OCI-LY7 (cell line): ENCODE measurements at regions not wholly inside any gene's neighbourhood (a gene's known extent, or its start where the extent isn't known, plus 50 kb on each side); places are given as distances from the start of the nearest gene placed in this dataset.

Experiments used
- BruUV-seq: library from RNA; stranded (reverse); fragments of 400-500 nt; replicated peaks from 2 replicates; lab custom pipeline; 2021; lab: Mats Ljungman, UMichigan
- CTCF ChIA-PET: fragments of 300-600 bp; sonication (Branson Sonifier 250); formaldehyde crosslinking; loops from one replicate; lab custom pipeline; 2022; ENCODE audit warnings: antibody characterized with exemption; ENCODE audit not compliant: unreplicated experiment; lab: Charles Lee
- POLR2A ChIA-PET: fragments of 300-600 bp; sonication (Branson Sonifier 250); formaldehyde crosslinking; loops from one replicate; lab custom pipeline; 2022; ENCODE audit warnings: antibody characterized with exemption; lab: Charles Lee
- DNase-seq: peaks from one replicate; pipeline ENCODE4 v3.0.0-alpha.2; 2015; ENCODE audit warnings: low spot score
- H2AFZ ChIP-seq: fragments of 200-600 bp; sonication (generic), shearing (Covaris generic); 2 replicates; pipeline ENCODE4 v1.6.1; 2014; ENCODE audit warnings: mild to moderate bottlenecking, antibody characterized with exemption, low read length, moderate library complexity
- H3K27ac ChIP-seq: fragments of 200-600 bp; sonication (generic); 2 replicates; pipeline ENCODE4 v1.5.1; 2014; ENCODE audit warnings: mixed run types, low read depth, mild to moderate bottlenecking, moderate library complexity, low read length, inconsistent platforms; ENCODE audit not compliant: poor library complexity, severe bottlenecking
- H3K36me3 ChIP-seq: fragments of 200-600 bp; sonication (generic); 2 replicates; pipeline ENCODE4 v1.6.1; 2014; ENCODE audit warnings: mild to moderate bottlenecking, antibody characterized with exemption, low read length, moderate library complexity, mixed read lengths; ENCODE audit not compliant: insufficient read depth
- H3K4me1 ChIP-seq: fragments of 200-600 bp; sonication (generic); 2 replicates; pipeline ENCODE4 v1.5.1; 2014; ENCODE audit warnings: mild to moderate bottlenecking, low read length; ENCODE audit not compliant: insufficient read depth, poor library complexity, severe bottlenecking
- H3K4me2 ChIP-seq: fragments of 200-600 bp; sonication (generic); 2 replicates; pipeline ENCODE4 v1.6.1; 2014; ENCODE audit warnings: mild to moderate bottlenecking, low read length
- H3K4me3 ChIP-seq: fragments of 200-600 bp; sonication (generic); 2 replicates; pipeline ENCODE4 v1.5.1; 2014; ENCODE audit warnings: mild to moderate bottlenecking, low read depth, low read length; ENCODE audit not compliant: poor library complexity, severe bottlenecking
- H3K79me2 ChIP-seq: fragments of 200-600 bp; sonication (generic); 2 replicates; pipeline ENCODE4 v1.6.1; 2016; ENCODE audit warnings: low read depth, mild to moderate bottlenecking, low read length, moderate library complexity, mixed read lengths; ENCODE audit not compliant: insufficient read depth
- H3K9me2 ChIP-seq: fragments of 200-600 bp; sonication (generic); 2 replicates; pipeline ENCODE4 v1.6.1; 2016; ENCODE audit warnings: mild to moderate bottlenecking, low read length, mixed read lengths; ENCODE audit not compliant: insufficient read depth
- H3K9me3 ChIP-seq: fragments of 200-600 bp; sonication (generic); 2 replicates; pipeline ENCODE4 v1.6.1; 2014; ENCODE audit warnings: mild to moderate bottlenecking, mixed run types, low read length, mixed read lengths
- H4K20me1 ChIP-seq: fragments of 200-600 bp; sonication (generic); 2 replicates; pipeline ENCODE4 v1.6.1; 2014; ENCODE audit warnings: mild to moderate bottlenecking, antibody characterized with exemption, low read length, moderate library complexity, mixed read lengths; ENCODE audit not compliant: insufficient read depth
- CTCF ChIP-seq: fragments of 200-600 bp; sonication (generic); conservative IDR thresholded peaks from 2 replicates; pipeline ENCODE4 v1.5.1; 2014; ENCODE audit warnings: mild to moderate bottlenecking, antibody characterized with exemption, low read length, moderate library complexity, mixed read lengths
- EZH2phosphoT487 ChIP-seq: fragments of 200-600 bp; sonication (generic); IDR thresholded peaks from 2 replicates; pipeline ENCODE4 v1.6.1; 2018; ENCODE audit warnings: low read depth, borderline replicate concordance, mild to moderate bottlenecking, mixed run types, antibody characterized with exemption, low read length, moderate library complexity, mixed read lengths
- intact Hi-C: fragments of 100-400 bp; cut with micrococcal nuclease; formaldehyde crosslinking; loops from one replicate; pipeline ENCODE4 v1.10.0; 2022; ENCODE audit not compliant: unreplicated experiment

- H3K4me2 ChIP-seq = no peak overlapping the region
- ChIA-PET CTCF (interaction anchor here (0.7 kb wide), 1 partner anchor 21 kb away, joined by 3 read pairs; no protein-coding TSS in a partner anchor), POLR2A (interaction anchor here (1.0 kb wide), 1 partner anchor 32 kb away, joined by 3 read pairs; no protein-coding TSS in a partner anchor)
- H3K9me3 ChIP-seq = no peaks in the 10 kb centered on the region
- H3K4me3 ChIP-seq = no peak overlapping the region
- no peaks in the 10 kb centered on the region for H3K9me2 ChIP-seq
- no peak overlapping the region for H2AFZ ChIP-seq
- no peaks in the 10 kb centered on the region for H4K20me1 ChIP-seq
- H3K79me2 ChIP-seq = no peaks in the 10 kb centered on the region
- no peaks in the 10 kb centered on the region for H3K4me1 ChIP-seq
- no peak overlapping the region for H3K27ac ChIP-seq
- intact Hi-C loops = no loop called here
- no peaks in the 10 kb centered on the region for H3K36me3 ChIP-seq
- no TSS peak for BruUV-seq
- TF ChIP-seq EZH2phosphoT487 (no peak), CTCF (no peak)
- no peak for DNase-seq
These were observed 101.1 kb upstream of the ZNF438 start for GRCh38 chr10:31132681-31133244.

- no peak for DNase-seq
- H3K4me2 ChIP-seq = peak overlapping the region; percentile 61; the same call in 1 of the 2 replicates
- no peak overlapping the region for H3K27ac ChIP-seq
- no peaks in the 10 kb centered on the region for H4K20me1 ChIP-seq
- no peaks in the 10 kb centered on the region for H3K9me2 ChIP-seq
- H3K36me3 ChIP-seq = no peaks in the 10 kb centered on the region
- BruUV-seq = no TSS peak
- H3K4me1 ChIP-seq = no peaks in the 10 kb centered on the region
- TF ChIP-seq CTCF (no peak), EZH2phosphoT487 (no peak)
- ChIA-PET CTCF (interaction anchor here (0.6 kb wide), 1 partner anchor 1294 kb away, joined by 3 read pairs; no protein-coding TSS in a partner anchor), POLR2A (interaction anchor here (0.6 to 1.0 kb wide), 2 partner anchors 31 to 233 kb away, joined by 3 to 5 read pairs; no protein-coding TSS in a partner anchor)
- H3K4me3 ChIP-seq = no peak overlapping the region
- H2AFZ ChIP-seq = peak overlapping the region; percentile 64; the same call in 1 of the 2 replicates
- intact Hi-C loops = no loop called here
- no peaks in the 10 kb centered on the region for H3K9me3 ChIP-seq
- no peaks in the 10 kb centered on the region for H3K79me2 ChIP-seq
These were observed 101.7 kb upstream of the ZNF438 start for GRCh38 chr10:31133251-31133791.
